ENCODE measurements at regions not wholly inside any gene's neighbourhood (a gene's known extent, or its start where the extent isn't known, plus 50 kb on each side); places are given as distances from the start of the nearest gene placed in this dataset.
"Not testable (repeated sequence)": the region's sequence is repeated elsewhere in the genome, so short reads cannot be mapped to it uniquely, and the experiment has no call there.

- Histone ChIP-seq H3K9me3 (no peaks in the 10 kb centered on the region), H3K36me3 (no peaks in the 10 kb centered on the region), H3K4me1 (no peaks in the 10 kb centered on the region), H3K4me3 (no peak overlapping the region), H3K27me3 (no peaks in the 10 kb centered on the region), H3K27ac (no peak overlapping the region)
- intact Hi-C loops (cut with DNase I; ENCODE audit: low total_unique reads): no loop called here
- in situ Hi-C loops (cut with MboI; ENCODE audit: low sequenced_read_pairs in 4 of 4): no loop called here
- TF ChIP-seq CTCF (IDR thresholded peaks at IDR 0.05 in 4 of 5, conservative IDR thresholded peaks at IDR 0.05 in 1 of 5) (no peak), POLR2A (IDR thresholded peaks at IDR 0.05) (no peak)
- no peak for DNase-seq
- ATAC-seq: no peak
Observed at GRCh38 chr10:90062786-90063185, 361.4 kb downstream of the KIF20B start.

DNA sequence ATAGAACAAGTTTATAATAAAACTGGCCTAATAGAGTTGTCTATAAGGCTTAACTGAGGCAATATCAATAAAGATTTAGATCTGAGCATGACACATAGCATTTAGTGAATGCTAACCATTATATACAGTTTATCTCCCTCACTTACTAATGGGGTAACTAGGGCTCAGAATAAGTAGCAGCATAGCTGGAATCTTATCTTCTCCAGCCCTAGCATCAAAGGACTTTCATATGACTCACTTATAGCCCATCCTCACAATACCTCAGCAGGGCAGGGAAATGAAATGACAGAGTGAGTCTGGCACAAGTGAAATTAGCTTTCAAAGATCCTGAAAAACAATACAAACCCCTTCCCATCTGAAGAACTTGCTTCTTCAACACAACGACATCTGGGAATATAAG lies 362.9 kb downstream of the KIF20B start:
- no peak for TF ChIP-seq CTCF (IDR thresholded peaks at IDR 0.05 in 4 of 5, conservative IDR thresholded peaks at IDR 0.05 in 1 of 5)
- TF ChIP-seq POLR2A (IDR thresholded peaks at IDR 0.05): no peak
- Histone ChIP-seq H3K4me1 (no peaks in the 10 kb centered on the region), H3K27ac (no peak overlapping the region), H3K4me3 (no peak overlapping the region), H3K9me3 (no peaks in the 10 kb centered on the region), H3K27me3 (no peaks in the 10 kb centered on the region), H3K36me3 (no peaks in the 10 kb centered on the region)
- in situ Hi-C loops (cut with MboI; ENCODE audit: low sequenced_read_pairs in 4 of 4) (no loop called here), intact Hi-C loops (cut with DNase I; ENCODE audit: low total_unique reads) (no loop called here)
- no peak for DNase-seq
- ATAC-seq: no peak

- in situ Hi-C loops (cut with MboI; ENCODE audit: low sequenced_read_pairs in 4 of 4): no loop called here
Observed at GRCh38 chr10:90066435-90066834, 365.0 kb downstream of the KIF20B start.

DNA sequence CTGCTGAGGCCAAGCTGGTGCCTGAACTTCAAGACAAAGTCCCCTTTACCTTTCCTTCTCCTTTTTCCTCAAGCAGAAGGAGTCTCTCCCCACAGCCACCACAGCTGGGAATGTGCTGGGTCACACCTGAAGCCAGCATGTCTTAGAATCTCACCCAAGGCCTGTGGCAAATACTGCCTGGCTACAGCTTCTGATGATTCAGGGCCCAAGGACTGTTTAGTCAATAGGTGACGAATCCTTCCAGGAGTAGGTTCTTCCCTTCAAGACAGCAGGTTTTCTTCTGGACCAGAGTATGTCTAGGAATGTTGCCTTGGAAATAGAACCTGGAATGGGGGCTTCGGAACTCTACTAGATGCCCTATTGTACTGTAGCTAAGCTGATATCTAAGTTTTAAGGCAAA lies 374.6 kb downstream of the KIF20B start:
- TF ChIP-seq CTCF (IDR thresholded peaks at IDR 0.05 in 4 of 5, conservative IDR thresholded peaks at IDR 0.05 in 1 of 5) (no peak), POLR2A (IDR thresholded peaks at IDR 0.05) (no peak)
- in situ Hi-C loops (cut with MboI; ENCODE audit: low sequenced_read_pairs in 4 of 4): no loop called here

More at GRCh38 chr10:90066435-90066834, 365.0 kb downstream of the KIF20B start:
- DNase-seq (no peak), ATAC-seq (no peak)
- no peak overlapping the region for H3K4me3 ChIP-seq
- H3K27ac ChIP-seq: no peak overlapping the region
- no peaks in the 10 kb centered on the region for H3K4me1 ChIP-seq
- no peak for TF ChIP-seq POLR2A (IDR thresholded peaks at IDR 0.05)
- no peak for TF ChIP-seq CTCF (IDR thresholded peaks at IDR 0.05 in 4 of 5, conservative IDR thresholded peaks at IDR 0.05 in 1 of 5)
- H3K27me3 ChIP-seq: no peaks in the 10 kb centered on the region
- no peaks in the 10 kb centered on the region for H3K36me3 ChIP-seq
- intact Hi-C loops (cut with DNase I; ENCODE audit: low total_unique reads): no loop called here
- H3K9me3 ChIP-seq: no peaks in the 10 kb centered on the region

GRCh38 chr10:90079819-90080218 lies 378.4 kb downstream of the KIF20B start:
- TF ChIP-seq CTCF (IDR thresholded peaks at IDR 0.05 in 4 of 5, conservative IDR thresholded peaks at IDR 0.05 in 1 of 5) (no peak), POLR2A (IDR thresholded peaks at IDR 0.05) (no peak)
- no peaks in the 10 kb centered on the region for H3K4me1 ChIP-seq
- ATAC-seq: no peak

More for the DNA sequence above, 374.6 kb downstream of the KIF20B start:
- DNase-seq (no peak), ATAC-seq (no peak)
- no peaks in the 10 kb centered on the region for H3K4me1 ChIP-seq
- H3K9me3 ChIP-seq: no peaks in the 10 kb centered on the region
- H3K27me3 ChIP-seq: no peaks in the 10 kb centered on the region
- no peak overlapping the region for H3K27ac ChIP-seq
- no peak overlapping the region for H3K4me3 ChIP-seq
- intact Hi-C loops (cut with DNase I; ENCODE audit: low total_unique reads): no loop called here
- H3K36me3 ChIP-seq: no peaks in the 10 kb centered on the region

GRCh38 chr10:90086606-90087190 lies 385.3 kb downstream of the KIF20B start:
- in situ Hi-C loops (cut with MboI; ENCODE audit: low sequenced_read_pairs in 4 of 4); H3K9me3 ChIP-seq; intact Hi-C loops (cut with DNase I; ENCODE audit: low total_unique reads): not testable (repeated sequence)

More at GRCh38 chr10:90079819-90080218, 378.4 kb downstream of the KIF20B start:
- H3K4me3 ChIP-seq: no peak overlapping the region
- in situ Hi-C loops (cut with MboI; ENCODE audit: low sequenced_read_pairs in 4 of 4): no loop called here
- DNase-seq: no peak
- intact Hi-C loops (cut with DNase I; ENCODE audit: low total_unique reads): no loop called here
- no peaks in the 10 kb centered on the region for H3K36me3 ChIP-seq
- no peak overlapping the region for H3K27ac ChIP-seq
- no peaks in the 10 kb centered on the region for H3K9me3 ChIP-seq
- no peaks in the 10 kb centered on the region for H3K27me3 ChIP-seq

More at GRCh38 chr10:90086606-90087190, 385.3 kb downstream of the KIF20B start:
- H3K27ac ChIP-seq, DNase-seq, H3K4me1 ChIP-seq, H3K36me3 ChIP-seq, H3K4me3 ChIP-seq, H3K27me3 ChIP-seq, ATAC-seq: not testable (repeated sequence)

All from gastrocnemius medialis (tissue), 4 donors.